ENCODE measurements at regions not wholly inside any gene's neighbourhood (a gene's known extent, or its start where the extent isn't known, plus 50 kb on each side); places are given as distances from the start of the nearest gene placed in this dataset.

- TF ChIP-seq, protein P1, sequence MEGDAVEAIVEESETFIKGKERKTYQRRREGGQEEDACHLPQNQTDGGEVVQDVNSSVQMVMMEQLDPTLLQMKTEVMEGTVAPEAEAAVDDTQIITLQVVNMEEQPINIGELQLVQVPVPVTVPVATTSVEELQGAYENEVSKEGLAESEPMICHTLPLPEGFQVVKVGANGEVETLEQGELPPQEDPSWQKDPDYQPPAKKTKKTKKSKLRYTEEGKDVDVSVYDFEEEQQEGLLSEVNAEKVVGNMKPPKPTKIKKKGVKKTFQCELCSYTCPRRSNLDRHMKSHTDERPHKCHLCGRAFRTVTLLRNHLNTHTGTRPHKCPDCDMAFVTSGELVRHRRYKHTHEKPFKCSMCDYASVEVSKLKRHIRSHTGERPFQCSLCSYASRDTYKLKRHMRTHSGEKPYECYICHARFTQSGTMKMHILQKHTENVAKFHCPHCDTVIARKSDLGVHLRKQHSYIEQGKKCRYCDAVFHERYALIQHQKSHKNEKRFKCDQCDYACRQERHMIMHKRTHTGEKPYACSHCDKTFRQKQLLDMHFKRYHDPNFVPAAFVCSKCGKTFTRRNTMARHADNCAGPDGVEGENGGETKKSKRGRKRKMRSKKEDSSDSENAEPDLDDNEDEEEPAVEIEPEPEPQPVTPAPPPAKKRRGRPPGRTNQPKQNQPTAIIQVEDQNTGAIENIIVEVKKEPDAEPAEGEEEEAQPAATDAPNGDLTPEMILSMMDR (IDR thresholded peaks at IDR 0.05) = no peak
- TF ChIP-seq EP300 (IDR thresholded peaks at IDR 0.05) = no peak
- TF ChIP-seq POLR2A (IDR thresholded peaks at IDR 0.05) = no peak
- TF ChIP-seq POLR2AphosphoS5 (IDR thresholded peaks at IDR 0.05) = no peak
These were observed 61.4 kb upstream of the TNFAIP3 start for GRCh38 chr6:137805622-137806021.
